ENCODE measurements at regions not wholly inside any gene's neighbourhood (a gene's known extent, or its start where the extent isn't known, plus 50 kb on each side); places are given as distances from the start of the nearest gene placed in this dataset.
"Not testable (repeated sequence)": the region's sequence is repeated elsewhere in the genome, so short reads cannot be mapped to it uniquely, and the experiment has no call there.

- H3K27me3 Mint-ChIP-seq (ENCODE audit: low read depth) = no peaks in the 10 kb centered on the region
- no peaks in the 10 kb centered on the region for H3K9me3 Mint-ChIP-seq (ENCODE audit: low read depth)
- H3K36me3 Mint-ChIP-seq (ENCODE audit: low read depth) = no peaks in the 10 kb centered on the region
- H3K4me3 Mint-ChIP-seq (ENCODE audit: unreplicated experiment) = no peak overlapping the region
- peaks cover 24% of the 10 kb centered on the region for H3K4me1 Mint-ChIP-seq (ENCODE audit: low read depth)
- TF ChIP-seq, protein P1, sequence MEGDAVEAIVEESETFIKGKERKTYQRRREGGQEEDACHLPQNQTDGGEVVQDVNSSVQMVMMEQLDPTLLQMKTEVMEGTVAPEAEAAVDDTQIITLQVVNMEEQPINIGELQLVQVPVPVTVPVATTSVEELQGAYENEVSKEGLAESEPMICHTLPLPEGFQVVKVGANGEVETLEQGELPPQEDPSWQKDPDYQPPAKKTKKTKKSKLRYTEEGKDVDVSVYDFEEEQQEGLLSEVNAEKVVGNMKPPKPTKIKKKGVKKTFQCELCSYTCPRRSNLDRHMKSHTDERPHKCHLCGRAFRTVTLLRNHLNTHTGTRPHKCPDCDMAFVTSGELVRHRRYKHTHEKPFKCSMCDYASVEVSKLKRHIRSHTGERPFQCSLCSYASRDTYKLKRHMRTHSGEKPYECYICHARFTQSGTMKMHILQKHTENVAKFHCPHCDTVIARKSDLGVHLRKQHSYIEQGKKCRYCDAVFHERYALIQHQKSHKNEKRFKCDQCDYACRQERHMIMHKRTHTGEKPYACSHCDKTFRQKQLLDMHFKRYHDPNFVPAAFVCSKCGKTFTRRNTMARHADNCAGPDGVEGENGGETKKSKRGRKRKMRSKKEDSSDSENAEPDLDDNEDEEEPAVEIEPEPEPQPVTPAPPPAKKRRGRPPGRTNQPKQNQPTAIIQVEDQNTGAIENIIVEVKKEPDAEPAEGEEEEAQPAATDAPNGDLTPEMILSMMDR (IDR thresholded peaks at IDR 0.05) = no peak
- DNase-seq (ENCODE audit: low spot score) = no peak
- H3K27ac Mint-ChIP-seq (ENCODE audit: unreplicated experiment) = no peak overlapping the region
Observed at GRCh38 chr6:150752409-150752808, 113.1 kb upstream of the MTHFD1L start.

GRCh38 chr6:150753371-150754064 lies 112.0 kb upstream of the MTHFD1L start:
- DNase-seq (ENCODE audit: low spot score) = no peak
- no peaks in the 10 kb centered on the region for H3K36me3 Mint-ChIP-seq (ENCODE audit: low read depth)
- no peak overlapping the region for H3K4me3 Mint-ChIP-seq (ENCODE audit: unreplicated experiment)
- H3K27me3 Mint-ChIP-seq (ENCODE audit: low read depth) = no peaks in the 10 kb centered on the region
- TF ChIP-seq, protein P1 (IDR thresholded peaks at IDR 0.05) = no peak
- H3K4me1 Mint-ChIP-seq (ENCODE audit: low read depth) = peaks cover 24% of the 10 kb centered on the region
- H3K9me3 Mint-ChIP-seq (ENCODE audit: low read depth) = no peaks in the 10 kb centered on the region
- H3K27ac Mint-ChIP-seq (ENCODE audit: unreplicated experiment) = no peak overlapping the region

- H3K27ac Mint-ChIP-seq (ENCODE audit: unreplicated experiment) = no peak overlapping the region
Observed at GRCh38 chr6:150755042-150755441, 110.5 kb upstream of the MTHFD1L start.

GRCh38 chr6:150755524-150755923 lies 110.0 kb upstream of the MTHFD1L start:
- no peaks in the 10 kb centered on the region for H3K36me3 Mint-ChIP-seq (ENCODE audit: low read depth)
- TF ChIP-seq, protein P1 (IDR thresholded peaks at IDR 0.05) = no peak
- no peaks in the 10 kb centered on the region for H3K9me3 Mint-ChIP-seq (ENCODE audit: low read depth)
- no peak overlapping the region for H3K4me3 Mint-ChIP-seq (ENCODE audit: unreplicated experiment)
- DNase-seq (ENCODE audit: low spot score) = no peak
- peaks cover 24% of the 10 kb centered on the region for H3K4me1 Mint-ChIP-seq (ENCODE audit: low read depth)
- H3K27me3 Mint-ChIP-seq (ENCODE audit: low read depth) = no peaks in the 10 kb centered on the region
- H3K27ac Mint-ChIP-seq (ENCODE audit: unreplicated experiment) = no peak overlapping the region

More at GRCh38 chr6:150755042-150755441, 110.5 kb upstream of the MTHFD1L start:
- H3K36me3 Mint-ChIP-seq (ENCODE audit: low read depth) = no peaks in the 10 kb centered on the region
- no peak overlapping the region for H3K4me3 Mint-ChIP-seq (ENCODE audit: unreplicated experiment)
- H3K27me3 Mint-ChIP-seq (ENCODE audit: low read depth) = no peaks in the 10 kb centered on the region
- H3K4me1 Mint-ChIP-seq (ENCODE audit: low read depth) = peaks cover 24% of the 10 kb centered on the region
- H3K9me3 Mint-ChIP-seq (ENCODE audit: low read depth) = no peaks in the 10 kb centered on the region
- DNase-seq (ENCODE audit: low spot score) = no peak
- TF ChIP-seq, protein P1 (IDR thresholded peaks at IDR 0.05) = no peak

DNA sequence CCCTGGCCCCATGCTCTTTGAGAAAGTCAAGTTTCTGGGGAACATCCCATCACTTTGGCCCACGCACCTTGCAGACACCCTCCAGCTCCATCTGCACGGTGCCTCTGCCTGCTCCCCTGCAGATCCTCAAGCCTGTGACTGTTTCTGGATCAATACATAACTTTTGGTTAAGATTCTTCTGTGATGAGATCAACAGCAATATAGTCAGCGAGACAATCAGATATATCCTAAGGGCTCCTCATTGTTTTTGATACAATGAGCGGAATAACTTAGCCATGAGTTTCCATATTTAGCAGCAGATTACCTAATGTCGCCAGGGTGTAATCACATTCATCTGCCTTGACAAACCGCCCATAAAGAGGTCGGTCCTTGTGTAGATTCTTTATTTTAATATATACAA lies 109.3 kb upstream of the MTHFD1L start:
- no peaks in the 10 kb centered on the region for H3K36me3 Mint-ChIP-seq (ENCODE audit: low read depth)
- H3K27ac Mint-ChIP-seq (ENCODE audit: unreplicated experiment) = no peak overlapping the region
- H3K27me3 Mint-ChIP-seq (ENCODE audit: low read depth) = no peaks in the 10 kb centered on the region
- no peak overlapping the region for H3K4me3 Mint-ChIP-seq (ENCODE audit: unreplicated experiment)
- H3K9me3 Mint-ChIP-seq (ENCODE audit: low read depth) = no peaks in the 10 kb centered on the region
- DNase-seq (ENCODE audit: low spot score) = no peak
- peaks cover 22% of the 10 kb centered on the region for H3K4me1 Mint-ChIP-seq (ENCODE audit: low read depth)
- TF ChIP-seq, protein P1 (IDR thresholded peaks at IDR 0.05) = no peak

- not testable (repeated sequence) for DNase-seq (ENCODE audit: low spot score); H3K4me3 Mint-ChIP-seq (ENCODE audit: unreplicated experiment); H3K36me3 Mint-ChIP-seq (ENCODE audit: low read depth); H3K27ac Mint-ChIP-seq (ENCODE audit: unreplicated experiment); H3K9me3 Mint-ChIP-seq (ENCODE audit: low read depth); H3K27me3 Mint-ChIP-seq (ENCODE audit: low read depth)
- H3K4me1 Mint-ChIP-seq (ENCODE audit: low read depth) = peaks cover 14% of the 10 kb centered on the region
Observed at GRCh38 chr6:150757807-150758206, 107.7 kb upstream of the MTHFD1L start.
